Urothelium cell line (cell line): ENCODE measurements at regions not wholly inside any gene's neighbourhood (a gene's known extent, or its start where the extent isn't known, plus 50 kb on each side); places are given as distances from the start of the nearest gene placed in this dataset.
A peak's percentile ranks its signal among the peaks of the same experiment; 100 is the strongest.

ENCODE experiments used
- DNase-seq: peaks from one replicate; pipeline ENCODE4 v3.0.0; 2011; ENCODE audit warnings: low spot score, mixed read lengths
- FAIRE-seq: peaks from 2 replicates; lab custom pipeline; 2011; peaks lifted over from hg19 to GRCh38; lab: Jason Lieb, UNC

DNA sequence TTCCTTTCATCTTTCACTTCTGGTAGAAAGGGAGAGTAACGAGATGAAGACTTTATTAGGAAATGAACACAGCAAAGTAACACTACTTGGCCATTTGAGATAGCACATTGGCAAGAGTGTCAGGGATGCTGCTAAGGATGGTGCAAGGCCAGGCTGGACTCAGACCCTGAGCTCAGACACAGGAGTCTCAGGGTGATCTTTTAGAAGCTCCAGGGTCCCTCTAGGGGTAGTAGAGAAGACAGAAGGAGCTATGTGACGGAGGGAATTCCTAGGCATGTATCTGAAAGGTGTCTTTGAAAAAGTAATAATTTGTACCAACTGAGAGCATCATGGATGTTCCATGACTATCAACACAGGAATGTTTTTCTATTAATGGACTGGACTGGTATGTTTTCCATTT lies 436.5 kb downstream of the DHX35 start:
- DNase-seq (no peak), FAIRE-seq (no peak)

DNA sequence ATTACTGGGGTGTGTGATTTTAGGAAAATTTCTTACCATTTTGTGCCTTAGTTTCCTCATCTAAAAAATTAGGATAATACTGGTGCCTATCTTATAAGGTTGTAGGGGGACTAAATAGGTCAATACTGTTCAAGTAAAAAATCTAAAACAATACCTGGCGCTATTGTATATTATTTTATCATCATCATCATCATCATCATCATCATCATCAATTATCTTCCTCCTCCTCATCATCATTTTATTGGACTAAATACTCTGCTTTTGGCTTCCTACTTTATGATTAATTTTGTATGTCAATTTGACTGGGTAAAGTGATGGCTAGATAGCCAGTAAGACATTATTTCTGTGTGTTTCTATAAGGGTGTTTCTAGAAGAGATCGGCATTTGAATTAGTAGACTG lies 435.5 kb downstream of the DHX35 start:
- FAIRE-seq = no peak

DNA sequence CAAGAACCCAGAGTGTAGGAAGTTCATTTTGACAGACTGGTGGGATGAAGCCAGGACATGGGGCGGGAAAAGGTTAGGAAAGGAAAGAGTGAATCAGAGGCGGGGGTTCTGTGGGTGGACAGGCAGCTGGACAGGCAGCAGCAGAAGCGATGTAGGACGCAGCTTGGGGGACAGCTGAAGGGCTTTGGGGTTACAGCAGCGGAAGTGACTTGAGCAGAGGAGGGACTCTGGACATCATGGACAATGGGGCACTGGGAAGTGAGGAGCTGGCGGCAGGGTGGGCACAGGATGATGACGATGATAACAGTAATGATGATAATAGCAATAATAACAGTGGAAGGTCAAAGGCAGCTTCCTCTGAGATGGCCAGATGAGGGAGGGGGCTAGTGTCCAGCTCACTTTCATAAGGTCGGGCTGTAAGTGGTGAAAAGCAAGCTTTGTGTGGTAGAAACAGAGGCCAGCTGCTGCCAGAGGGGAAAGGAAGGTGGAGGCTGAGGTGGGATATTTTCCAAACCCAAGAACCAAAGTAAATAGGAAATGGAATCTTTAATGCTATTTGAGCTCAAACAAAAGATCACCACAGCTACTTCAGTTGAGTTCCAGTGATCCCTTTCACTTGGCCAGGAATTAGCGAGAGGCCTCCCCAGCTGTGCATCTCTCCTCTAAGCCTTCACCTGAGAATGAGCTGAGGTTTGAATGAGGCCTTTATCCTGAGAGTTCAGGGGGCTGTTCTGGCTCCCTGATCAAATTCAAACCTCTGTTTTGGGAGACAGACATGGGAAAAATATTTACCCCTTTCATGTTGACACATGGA lies 433.5 kb downstream of the DHX35 start:
- DNase-seq (no peak), FAIRE-seq (no peak)

More for the DNA sequence above, 435.5 kb downstream of the DHX35 start:
- no peak for DNase-seq

DNA sequence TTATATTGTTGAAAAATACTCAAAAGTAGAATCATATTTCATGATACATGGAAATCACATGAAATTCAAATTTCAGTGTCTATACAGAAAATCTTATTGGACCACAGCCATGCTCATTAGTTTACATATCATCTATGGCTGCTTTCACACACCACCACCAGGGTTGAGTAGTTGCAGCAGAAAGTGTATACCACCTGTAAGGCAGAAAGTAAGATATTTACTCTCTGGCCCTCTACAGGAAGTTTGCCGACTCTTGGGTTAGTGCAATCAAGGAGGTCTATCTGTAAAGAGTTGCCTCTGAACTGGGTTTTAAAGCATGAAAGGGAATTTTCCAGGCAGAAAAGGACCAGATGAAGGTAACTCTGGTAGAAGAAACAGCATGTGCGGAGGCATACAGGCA lies 432.3 kb downstream of the DHX35 start:
- no peak for FAIRE-seq
- DNase-seq = no peak

DNA sequence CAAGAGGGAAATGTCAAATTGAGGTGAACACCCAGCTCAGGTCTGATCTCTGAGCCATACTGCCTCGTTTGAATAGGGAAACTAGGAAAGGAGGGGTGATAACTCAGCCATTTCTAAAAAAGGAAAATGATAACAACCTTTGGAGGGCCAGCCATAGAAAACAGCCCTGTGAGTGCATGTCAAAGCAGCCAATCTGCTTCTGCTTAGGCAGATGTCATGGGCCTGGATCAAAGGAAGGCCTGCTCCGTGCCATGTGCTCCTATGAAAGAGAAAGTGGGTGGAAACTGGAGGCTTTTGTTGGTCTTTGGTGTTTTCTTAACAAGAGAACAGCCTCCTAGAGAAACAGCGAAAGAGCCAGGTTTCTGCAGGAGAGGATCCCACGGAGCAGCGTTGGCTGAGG lies 428.0 kb downstream of the DHX35 start:
- DNase-seq (no peak), FAIRE-seq (no peak)

DNA sequence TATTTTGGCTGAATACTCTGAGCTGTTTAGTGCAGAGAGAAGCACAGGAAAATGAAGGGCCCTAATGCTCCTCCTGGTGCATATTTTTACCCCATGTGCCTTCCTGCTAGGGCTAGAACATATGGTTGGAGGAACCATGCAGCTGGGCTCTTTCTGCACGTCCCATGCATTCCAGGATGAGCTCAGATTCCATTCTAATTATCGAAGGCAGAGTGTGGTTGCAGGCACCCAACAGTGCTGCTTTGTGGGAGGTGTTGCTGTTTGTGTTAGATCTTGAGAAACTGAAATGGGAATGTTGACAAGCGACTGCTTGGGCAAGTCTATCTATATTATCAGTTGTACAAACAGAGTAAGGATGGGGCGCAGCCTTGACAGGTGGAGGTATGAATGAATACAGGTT lies 419.5 kb downstream of the DHX35 start:
- no peak for FAIRE-seq
- no peak for DNase-seq

DNA sequence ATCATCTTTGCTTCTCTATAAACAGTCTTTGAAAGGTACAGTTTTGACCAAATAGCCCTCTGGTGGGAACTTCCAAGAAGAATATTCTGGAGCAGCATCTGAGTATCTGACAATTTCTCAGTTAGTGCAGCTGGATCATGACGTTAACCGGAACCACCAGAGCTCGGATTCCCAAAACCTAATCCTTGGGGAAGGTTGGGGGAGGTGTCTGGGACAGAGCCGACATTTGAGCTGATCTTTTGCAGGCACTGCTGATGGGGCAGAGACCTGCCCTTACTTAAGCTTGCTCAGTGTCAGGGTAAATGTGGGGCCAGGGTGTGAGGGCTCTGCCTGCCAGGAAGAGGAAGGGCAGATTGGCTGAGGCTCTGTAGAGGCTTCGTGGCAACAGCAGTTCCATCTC lies 416.6 kb downstream of the DHX35 start:
- FAIRE-seq (no peak), DNase-seq (no peak)

DNA sequence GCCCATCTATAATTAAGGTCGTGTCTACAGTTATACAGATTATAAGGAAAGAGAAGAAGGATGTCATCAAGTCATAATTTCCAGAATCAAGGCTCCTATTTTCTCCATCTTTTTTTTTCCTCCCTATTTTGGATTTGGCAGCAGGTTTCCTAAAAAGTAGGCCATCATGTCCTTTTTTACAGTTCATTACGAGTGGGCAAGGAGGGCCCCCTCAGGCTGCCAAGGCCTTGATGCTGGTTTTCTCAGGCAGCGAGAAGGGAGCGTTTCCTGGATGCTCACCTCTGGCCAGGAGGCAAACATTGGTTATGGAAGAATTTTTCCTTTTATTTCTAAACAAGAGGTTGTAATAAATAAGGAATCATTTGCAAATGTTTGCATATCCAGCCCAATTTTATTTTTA lies 414.6 kb downstream of the DHX35 start:
- FAIRE-seq = no peak
- DNase-seq = no peak

DNA sequence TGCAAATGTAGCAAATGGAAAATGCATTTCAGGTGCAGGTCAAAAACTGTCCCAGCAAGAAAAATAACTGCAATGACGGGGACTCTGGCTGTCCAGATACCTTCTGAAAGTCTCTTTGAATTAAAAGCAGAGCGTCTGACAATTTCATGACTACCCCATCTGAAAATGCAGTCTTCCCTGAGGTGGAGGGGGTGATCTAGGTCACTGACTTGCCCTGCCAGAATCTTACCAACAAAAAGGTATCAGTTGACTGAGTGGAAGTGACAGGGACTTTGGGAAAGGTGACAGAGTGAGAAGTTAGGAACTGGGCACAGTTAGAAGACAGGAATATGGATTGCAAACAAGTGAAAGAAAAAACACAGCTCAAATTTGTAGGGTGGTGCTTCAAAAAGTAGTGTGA lies 402.2 kb downstream of the DHX35 start:
- FAIRE-seq = no peak

DNA sequence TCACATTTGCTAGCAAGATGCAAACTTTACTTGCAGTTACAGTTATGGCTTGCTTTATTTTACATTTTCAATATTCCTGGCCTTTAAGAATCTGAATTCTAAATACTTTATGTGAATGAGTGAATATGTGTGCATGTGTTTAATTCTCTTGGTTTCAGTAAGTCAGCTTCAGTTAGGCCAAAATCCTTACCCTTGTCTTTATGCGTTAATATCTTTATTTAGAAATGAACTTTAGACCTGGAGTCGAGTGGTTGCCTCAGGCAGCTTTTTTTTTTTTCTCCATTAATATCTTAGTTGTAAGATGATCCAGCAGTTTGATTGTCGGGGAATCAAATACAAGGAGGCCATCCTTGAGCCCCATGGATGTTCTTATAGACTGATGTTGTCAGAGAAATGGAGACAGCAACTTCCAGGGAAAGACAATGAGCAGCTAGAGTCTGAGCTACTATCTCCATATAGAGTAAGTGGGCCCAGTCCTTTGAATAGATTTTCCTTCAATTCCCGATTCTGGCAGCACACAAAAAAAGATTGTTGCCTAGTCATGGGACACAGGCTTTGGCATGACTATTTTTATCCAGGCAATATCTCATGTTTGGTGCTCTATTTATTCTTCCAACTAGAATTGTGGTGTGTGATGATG lies 398.0 kb downstream of the DHX35 start:
- no peak for DNase-seq
- FAIRE-seq = no peak

More for the DNA sequence above, 402.2 kb downstream of the DHX35 start:
- no peak for DNase-seq

DNA sequence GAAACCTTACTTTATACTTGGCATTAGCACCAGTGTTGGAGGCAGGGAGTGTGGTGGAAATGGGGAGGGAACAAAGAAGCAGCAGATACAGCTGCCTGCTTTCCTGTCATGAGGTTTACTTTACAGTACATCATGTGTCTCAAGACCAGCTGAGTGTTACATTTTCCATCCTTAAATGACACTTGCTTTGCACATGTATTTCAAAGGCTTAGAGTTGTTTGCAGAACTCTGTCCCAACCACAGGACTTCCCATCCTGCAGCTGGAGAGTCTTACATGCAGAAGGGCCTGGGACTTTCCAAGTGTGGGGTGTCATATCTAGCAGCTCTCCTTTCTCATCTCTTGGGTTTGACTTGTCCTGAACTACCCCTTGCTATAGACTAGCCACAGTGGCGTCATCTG lies 395.9 kb downstream of the DHX35 start:
- no peak for FAIRE-seq

DNA sequence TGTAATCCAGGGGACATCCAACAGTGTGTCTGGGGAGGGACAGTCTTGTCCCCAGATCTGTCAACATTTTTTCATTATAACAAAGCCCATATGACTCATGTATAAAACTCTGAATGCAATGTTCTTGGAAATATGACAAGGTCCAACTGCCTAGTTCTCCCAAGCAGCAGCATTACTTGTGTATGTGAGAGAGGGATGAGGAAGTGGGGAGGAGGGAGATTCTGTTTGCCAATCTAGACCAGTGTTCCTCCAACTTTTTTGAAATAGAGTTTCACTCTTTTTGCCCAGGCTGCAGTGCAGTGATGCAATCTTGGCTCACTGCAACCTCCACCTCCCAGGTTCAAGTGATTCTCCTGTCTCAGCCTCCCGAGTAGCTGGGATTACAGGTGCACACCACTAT lies 394.8 kb downstream of the DHX35 start:
- no peak for DNase-seq
- no peak for FAIRE-seq

More for the DNA sequence above, 395.9 kb downstream of the DHX35 start:
- no peak for DNase-seq

DNA sequence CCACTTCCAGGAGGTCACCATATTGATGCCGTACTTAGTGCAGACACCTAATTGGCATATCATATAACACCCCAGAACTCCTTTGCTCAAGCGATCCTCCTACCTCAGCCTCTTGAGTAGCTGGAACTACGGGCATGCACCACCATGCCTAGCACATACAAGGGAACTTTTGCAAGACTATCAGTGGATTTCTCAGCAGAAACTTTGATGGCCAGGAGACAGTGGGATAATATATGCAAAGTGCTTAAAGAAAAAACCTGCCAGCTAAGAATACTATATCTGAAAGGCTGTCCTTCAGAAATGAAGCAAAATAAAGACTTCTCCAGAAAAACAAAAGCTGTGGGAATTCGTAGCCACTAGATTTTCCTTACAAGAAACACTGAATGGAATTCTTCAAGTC lies 387.1 kb downstream of the DHX35 start:
- FAIRE-seq = no peak
- DNase-seq = no peak

DNA sequence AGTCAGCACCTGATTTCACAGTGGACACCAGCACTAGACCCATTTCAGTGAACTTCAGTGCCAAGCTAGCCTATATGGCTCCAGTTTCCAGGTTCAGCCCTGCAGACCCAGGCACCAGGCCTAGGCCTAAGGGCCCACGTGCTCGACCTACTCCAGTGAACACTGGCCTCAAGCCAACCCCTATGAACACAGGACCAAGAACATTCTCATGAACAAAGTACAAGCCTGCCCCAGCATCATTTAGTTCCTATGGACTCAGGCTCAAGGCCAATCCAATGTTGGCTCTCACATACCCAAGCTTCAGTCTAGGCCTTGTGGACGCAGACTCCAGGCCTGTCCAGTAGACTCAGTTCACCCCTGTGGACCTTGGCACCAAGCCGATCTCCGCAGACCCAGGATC lies 385.5 kb downstream of the DHX35 start:
- DNase-seq = no peak
- no peak for FAIRE-seq

DNA sequence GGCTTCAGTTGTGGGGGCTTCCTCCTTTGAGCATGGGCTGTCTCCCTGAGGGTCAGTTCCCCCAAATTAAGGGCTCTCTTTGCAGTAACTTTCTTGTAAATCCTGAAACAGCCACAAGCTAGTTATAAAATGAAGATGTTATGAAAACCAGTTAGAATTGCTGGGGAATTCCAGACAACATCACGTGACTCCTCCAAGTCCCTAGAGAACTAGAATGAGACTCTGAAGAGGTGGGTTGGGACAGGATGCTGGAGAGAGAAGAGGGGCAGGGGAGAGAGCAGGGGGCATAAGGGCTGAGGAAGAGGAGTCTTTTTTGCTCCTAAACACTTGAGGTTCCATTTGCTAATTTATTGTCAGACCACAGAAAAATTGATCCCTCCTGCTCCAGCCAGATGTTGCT lies 380.3 kb downstream of the DHX35 start:
- FAIRE-seq (no peak), DNase-seq (no peak)

DNA sequence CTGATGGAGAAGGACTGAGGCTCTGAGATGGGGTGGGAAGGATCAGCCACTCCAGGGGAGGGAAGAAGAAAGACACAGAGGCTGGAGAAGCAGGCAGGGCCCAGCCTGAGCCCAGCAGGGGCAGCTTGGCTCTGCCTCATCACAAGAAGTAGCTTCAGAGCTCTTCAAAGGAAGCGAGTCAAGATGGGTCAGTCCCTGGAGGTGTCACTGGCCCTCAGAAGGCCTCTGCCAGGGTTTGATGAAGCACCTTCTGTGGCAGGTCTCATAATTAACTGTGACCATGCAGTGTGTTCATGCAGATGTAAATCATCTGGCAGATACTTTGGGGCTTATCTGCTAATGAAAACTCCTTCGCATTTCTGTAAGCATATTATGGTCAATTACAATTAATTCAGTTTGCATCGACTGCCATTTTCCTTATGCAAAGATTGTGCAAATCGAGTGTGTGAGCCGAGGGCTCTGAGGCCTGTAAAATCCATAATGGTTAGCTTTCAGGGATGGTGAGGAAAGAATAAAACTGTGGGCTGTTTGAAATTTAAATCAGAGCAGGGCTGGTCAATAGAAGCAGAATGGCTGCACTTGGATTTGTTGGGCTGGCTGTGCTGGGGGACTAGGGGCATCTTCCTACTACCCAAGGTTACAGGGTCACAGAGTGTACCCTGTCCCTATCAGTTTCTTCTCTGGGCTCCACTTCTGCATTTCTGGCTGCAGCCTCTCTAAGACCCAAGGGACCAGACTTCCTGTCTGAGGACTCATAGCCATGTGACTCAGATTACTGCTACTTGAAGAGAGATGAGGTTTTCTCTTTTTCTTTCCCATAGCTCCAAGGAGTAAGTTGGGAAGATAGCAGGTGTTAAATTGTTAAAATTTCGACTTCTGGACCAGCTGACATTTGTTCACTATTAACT lies 376.6 kb downstream of the DHX35 start:
- DNase-seq = no peak
- FAIRE-seq = no peak

DNA sequence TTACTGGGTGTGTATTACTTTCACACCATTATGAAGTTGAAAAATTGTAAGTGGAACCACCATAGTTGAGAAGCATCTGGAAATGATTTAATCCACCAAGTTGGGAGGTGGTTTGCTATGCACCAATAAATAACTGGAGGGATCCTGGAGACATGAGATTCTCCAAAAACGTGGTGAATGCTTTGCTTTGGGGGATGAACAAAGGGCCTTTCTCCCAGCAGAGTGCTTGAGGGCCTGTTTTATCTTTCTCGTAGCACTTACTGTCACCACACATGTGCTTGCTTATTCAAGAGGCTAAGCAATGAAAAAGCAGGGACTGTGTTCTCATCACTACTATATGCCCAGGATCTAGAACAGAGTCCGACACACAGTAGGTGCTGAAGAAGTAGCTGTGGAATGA lies 371.1 kb downstream of the DHX35 start:
- no peak for DNase-seq
- no peak for FAIRE-seq

DNA sequence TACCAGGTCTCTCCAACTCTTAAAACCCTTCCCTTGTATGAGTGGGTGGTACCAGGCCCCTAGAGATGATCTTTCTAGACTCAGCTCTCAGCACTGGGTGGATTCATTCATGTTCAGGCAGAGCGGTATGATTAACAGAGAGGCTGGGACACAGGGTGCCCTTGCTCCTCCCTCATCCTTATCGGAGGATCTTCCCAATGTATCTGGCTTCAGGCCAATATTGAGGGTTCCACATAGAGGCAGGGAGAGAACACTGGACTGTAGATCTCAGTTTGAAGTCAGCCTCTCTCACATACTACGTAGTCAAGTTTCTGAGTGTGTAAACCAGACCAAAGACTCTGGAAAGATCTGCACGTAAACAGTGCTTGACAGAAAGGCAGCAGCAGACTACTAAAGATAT lies 366.2 kb downstream of the DHX35 start:
- no peak for FAIRE-seq
- no peak for DNase-seq

DNA sequence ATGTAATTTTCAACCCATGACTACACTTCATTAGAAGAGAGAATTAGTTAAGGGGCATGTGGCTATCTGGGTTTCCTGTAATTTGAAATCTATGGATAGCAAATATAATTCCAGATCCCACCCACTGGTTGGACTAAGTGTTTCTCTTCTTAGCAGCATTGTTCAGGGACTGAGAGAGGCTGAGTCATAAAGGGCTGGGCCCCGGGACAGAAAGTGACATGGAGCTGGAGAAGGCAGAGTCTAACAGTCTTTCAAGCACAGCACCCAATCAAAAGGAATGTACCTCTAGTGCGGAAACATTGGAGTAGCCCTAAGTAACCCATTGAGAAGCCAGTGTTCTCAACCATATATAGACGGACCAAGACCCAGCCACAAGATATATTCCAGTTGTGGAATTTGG lies 363.9 kb downstream of the DHX35 start:
- no peak for FAIRE-seq

DNA sequence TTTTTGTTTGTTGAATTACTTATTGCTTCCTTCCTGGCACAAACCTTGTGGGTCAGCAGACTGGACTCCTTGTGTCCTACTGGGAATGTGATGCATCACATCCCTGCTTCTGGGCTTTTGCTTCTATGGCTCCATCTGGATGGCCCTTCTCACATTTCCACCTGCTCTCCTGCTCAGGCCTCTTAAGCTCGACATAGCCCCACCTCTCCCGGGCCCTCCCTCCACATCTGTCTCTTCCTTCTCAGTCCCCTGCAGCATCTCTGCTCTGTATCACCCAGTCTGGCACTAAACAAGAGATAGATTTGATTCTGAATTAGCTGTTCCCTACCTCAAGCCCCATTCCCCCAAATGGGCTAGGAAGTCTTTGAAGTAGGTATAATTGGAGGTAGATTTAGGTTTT lies 356.8 kb downstream of the DHX35 start:
- no peak for DNase-seq
- FAIRE-seq = no peak

More for the DNA sequence above, 363.9 kb downstream of the DHX35 start:
- DNase-seq = peak; percentile 12

DNA sequence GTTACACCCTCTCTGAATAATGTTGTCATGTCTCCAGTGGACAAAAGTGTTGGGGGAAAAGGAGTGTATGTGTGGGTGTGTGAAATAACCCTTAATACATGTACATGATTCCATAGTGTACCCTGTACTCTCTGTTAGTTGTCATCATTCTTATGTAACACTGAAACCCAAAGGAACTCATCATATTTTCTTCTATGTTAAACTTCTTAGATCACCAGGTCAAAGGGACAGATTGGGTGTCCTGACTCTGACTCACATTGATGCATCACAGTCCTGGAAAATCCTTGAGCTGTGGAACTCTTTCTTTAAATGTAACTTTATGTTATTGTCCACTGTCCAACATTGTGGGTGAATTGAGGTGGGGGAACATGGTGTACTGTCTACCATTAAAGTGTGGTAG lies 350.5 kb downstream of the DHX35 start:
- DNase-seq (no peak), FAIRE-seq (no peak)
